Chondrocyte (in vitro differentiated cells): ENCODE measurements at regions not wholly inside any gene's neighbourhood (a gene's known extent, or its start where the extent isn't known, plus 50 kb on each side); places are given as distances from the start of the nearest gene placed in this dataset.

Source experiments
- DNase-seq: peaks from one replicate; pipeline ENCODE4 v3.0.0; 2021; ENCODE audit warnings: mixed read lengths, low spot score
- H3K27ac Mint-ChIP-seq: one replicate; pipeline ENCODE4 v1.8.0; 2021; ENCODE audit warnings: mild to moderate bottlenecking, moderate library complexity, mixed read lengths; ENCODE audit not compliant: unreplicated experiment
- H3K27me3 Mint-ChIP-seq: 2 replicates; pipeline ENCODE4 v1.8.0; 2021; ENCODE audit warnings: low read depth, mixed read lengths
- H3K36me3 Mint-ChIP-seq: 2 replicates; pipeline ENCODE4 v1.8.0; 2021; ENCODE audit warnings: low read depth, mixed read lengths
- H3K4me1 Mint-ChIP-seq: 2 replicates; pipeline ENCODE4 v1.8.0; 2021; ENCODE audit warnings: low read depth, mild to moderate bottlenecking, mixed read lengths
- H3K4me3 Mint-ChIP-seq: one replicate; pipeline ENCODE4 v1.8.0; 2021; ENCODE audit warnings: mild to moderate bottlenecking, moderate library complexity, mixed read lengths; ENCODE audit not compliant: unreplicated experiment
- H3K9me3 Mint-ChIP-seq: 2 replicates; pipeline ENCODE4 v1.8.0; 2021; ENCODE audit warnings: low read depth, mixed read lengths
- TF ChIP-seq, protein P1 (sequence below): fragments of 200-600 bp; sonication (generic); IDR thresholded peaks from 2 replicates; pipeline ENCODE4 v1.5.0; 2021; ENCODE audit warnings: antibody characterized with exemption, mild to moderate bottlenecking, moderate library complexity

DNA sequence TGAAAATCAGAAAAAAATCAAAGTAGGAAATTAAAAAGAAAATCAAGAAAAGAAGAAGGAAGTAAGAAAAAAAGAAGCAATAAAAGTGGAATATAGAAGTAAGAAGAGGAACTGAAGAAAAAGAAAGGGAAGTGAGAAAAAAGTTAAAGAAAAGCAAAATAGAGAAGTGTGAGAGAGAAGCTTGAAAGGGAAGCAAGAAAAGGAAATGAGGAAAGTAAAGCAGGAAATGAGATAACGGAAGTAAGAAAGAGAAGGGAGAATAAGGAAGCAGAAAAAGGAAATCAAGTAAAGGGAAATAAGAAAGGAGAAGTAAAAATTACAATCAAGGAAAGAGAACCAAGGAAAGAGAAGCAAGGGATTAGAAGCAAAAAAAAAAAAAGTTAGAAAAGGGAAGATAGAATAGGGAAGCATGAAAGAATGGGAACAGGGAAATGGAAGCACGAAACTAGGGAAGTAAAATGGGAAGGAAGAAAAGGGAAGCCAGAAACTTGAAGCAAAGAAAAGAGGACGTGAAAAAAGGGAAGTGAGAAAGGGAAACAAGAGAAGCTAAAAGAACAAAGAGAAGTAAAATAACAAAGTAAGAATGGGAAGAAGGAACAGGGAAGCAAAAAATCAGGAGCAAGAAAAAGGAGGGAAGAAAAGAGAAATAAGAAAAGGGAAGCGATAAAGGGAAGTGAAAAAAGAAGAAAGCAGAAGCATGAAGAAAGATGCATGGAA lies 243.3 kb upstream of the NCKAP5 start:
- Mint-ChIP-seq H3K4me1 (peaks cover 18% of the 10 kb centered on the region), H3K36me3 (peaks cover 1% of the 10 kb centered on the region), H3K27me3 (no peaks in the 10 kb centered on the region), H3K4me3 (no peak overlapping the region), H3K27ac (no peak overlapping the region), H3K9me3 (no peaks in the 10 kb centered on the region)
- DNase-seq, result no peak
- TF ChIP-seq, protein P1, sequence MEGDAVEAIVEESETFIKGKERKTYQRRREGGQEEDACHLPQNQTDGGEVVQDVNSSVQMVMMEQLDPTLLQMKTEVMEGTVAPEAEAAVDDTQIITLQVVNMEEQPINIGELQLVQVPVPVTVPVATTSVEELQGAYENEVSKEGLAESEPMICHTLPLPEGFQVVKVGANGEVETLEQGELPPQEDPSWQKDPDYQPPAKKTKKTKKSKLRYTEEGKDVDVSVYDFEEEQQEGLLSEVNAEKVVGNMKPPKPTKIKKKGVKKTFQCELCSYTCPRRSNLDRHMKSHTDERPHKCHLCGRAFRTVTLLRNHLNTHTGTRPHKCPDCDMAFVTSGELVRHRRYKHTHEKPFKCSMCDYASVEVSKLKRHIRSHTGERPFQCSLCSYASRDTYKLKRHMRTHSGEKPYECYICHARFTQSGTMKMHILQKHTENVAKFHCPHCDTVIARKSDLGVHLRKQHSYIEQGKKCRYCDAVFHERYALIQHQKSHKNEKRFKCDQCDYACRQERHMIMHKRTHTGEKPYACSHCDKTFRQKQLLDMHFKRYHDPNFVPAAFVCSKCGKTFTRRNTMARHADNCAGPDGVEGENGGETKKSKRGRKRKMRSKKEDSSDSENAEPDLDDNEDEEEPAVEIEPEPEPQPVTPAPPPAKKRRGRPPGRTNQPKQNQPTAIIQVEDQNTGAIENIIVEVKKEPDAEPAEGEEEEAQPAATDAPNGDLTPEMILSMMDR, result no peak

DNA sequence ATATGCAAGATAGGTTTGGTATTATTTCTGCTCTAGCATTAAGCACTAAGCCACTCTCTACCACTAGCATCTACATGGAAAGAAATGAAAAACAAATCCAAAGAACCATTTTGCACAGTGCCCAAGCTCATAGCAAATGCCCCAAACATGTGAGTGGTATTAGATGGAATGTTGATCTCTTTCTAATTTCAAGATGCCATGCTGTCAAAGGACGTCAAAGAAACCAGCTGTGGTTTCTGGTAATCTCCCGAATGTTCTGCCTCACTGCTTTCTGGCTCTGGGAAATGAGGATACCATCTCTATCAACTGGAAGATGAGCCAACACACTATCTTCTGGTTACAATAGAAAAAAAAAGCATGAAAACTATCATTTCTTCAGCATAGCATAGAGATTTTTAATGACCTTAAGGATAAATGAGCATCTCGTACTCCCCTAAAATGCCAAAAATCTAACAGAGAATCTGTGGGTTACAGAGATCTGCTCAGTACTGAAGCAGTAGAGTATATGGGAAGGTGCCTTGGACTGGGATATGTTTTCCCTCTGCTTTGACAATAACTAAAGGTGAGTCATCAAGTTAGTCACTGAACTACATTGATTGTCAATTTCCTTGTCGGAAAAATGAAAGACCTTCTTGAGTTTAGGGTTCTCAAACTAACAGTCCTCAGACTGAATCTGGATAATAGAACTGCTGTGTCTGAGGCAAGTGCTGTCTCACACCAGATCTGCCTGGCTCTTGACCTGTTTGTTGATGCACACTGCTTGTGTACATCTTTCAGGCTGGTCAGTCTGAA lies 244.8 kb upstream of the NCKAP5 start:
- H3K27ac Mint-ChIP-seq, result no peak overlapping the region
- peaks cover 33% of the 10 kb centered on the region for H3K4me1 Mint-ChIP-seq
- no peak overlapping the region for H3K4me3 Mint-ChIP-seq
- peaks cover 1% of the 10 kb centered on the region for H3K36me3 Mint-ChIP-seq
- no peaks in the 10 kb centered on the region for H3K9me3 Mint-ChIP-seq
- TF ChIP-seq, protein P1, result no peak
- no peak for DNase-seq
- H3K27me3 Mint-ChIP-seq, result no peaks in the 10 kb centered on the region

DNA sequence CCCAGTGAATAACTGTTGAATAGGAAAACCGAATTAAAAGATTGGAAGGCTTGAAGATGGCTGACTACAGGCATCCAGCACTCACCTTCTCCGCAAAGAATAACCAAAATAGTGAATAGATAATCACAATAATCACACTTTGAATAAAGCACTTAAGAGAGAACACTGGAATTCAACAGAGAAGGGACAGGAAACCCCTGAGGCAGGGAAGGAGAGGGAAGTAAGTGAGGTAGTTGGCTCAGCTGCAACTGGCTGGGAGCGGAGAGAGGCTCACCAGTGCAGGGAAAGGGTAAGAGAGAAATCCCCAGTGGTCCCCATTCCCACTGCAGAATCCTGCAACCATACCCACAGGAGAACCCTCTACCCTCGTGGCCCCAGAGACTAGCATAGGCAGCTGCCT lies 246.6 kb upstream of the NCKAP5 start:
- Mint-ChIP-seq H3K27ac (no peak overlapping the region), H3K36me3 (peaks cover 1% of the 10 kb centered on the region), H3K9me3 (no peaks in the 10 kb centered on the region)

DNA sequence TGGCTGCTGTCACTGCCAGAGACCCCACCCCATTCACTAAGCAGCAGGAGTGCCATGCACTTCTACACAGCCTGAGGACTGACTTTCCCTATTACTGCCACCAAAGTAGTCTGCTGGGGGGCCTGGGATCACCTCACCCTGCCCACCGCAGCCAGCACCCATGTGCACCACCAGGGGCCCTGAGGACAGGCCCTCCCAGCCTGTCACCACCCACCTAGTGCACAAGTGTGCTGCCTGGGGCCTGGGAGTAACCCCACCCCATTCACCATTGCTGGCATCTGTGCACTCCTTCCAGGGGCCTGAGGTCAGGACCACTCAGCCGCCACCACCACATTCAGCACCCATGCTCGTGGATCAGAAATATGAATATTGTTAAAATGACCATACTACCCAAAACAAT lies 247.8 kb upstream of the NCKAP5 start:
- no peak for DNase-seq
- Mint-ChIP-seq H3K4me1 (peaks cover 53% of the 10 kb centered on the region), H3K27me3 (no peaks in the 10 kb centered on the region), H3K36me3 (peaks cover 1% of the 10 kb centered on the region), H3K4me3 (no peak overlapping the region), H3K9me3 (no peaks in the 10 kb centered on the region), H3K27ac (no peak overlapping the region)
- TF ChIP-seq, protein P1, result no peak

More for the DNA sequence above, 246.6 kb upstream of the NCKAP5 start:
- TF ChIP-seq, protein P1, result no peak
- Mint-ChIP-seq H3K27me3 (no peaks in the 10 kb centered on the region), H3K4me1 (peaks cover 42% of the 10 kb centered on the region), H3K4me3 (no peak overlapping the region)
- DNase-seq, result no peak

DNA sequence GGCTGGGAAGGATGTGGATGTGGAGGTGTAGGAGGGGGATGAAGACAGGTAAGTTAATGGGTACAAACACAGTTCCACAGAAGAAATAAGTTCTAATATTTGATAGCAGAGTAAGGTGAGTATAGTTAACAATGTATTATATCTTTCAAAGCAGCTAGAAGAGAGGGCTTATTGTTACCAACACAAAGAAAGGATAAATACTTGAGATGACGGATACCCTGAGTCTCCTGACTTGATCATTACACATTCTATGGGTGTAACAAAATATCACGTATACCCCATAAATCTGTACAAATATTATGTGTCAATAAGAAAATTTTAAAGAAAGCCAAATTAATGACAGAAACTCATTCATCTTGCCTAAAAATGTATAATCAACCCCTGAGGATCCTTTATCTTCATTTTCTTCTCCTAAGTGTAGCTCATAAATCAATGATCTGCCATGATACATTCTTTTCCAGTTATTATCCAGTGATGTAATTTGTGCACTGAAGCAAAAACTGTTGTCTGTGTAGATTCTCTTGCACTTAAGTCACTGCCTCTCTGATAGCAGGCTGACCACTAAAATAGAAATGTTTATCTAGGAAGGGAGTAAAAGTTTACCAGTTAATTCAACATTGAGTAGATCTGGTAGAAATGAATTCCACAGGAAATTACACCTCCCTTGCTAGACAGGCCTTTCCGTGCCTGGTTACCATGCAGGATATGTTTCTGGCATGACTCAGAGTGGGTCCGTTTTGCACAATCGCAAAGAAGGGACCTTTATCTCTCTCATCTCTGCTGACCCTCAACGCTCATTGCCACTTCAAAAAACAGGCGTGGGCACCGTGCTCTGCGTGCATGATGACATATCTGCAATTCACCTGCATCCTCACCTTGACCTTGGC lies 249.7 kb upstream of the NCKAP5 start:
- Mint-ChIP-seq H3K27me3 (no peaks in the 10 kb centered on the region), H3K9me3 (no peaks in the 10 kb centered on the region), H3K36me3 (peaks cover 1% of the 10 kb centered on the region), H3K27ac (peak overlapping the region; percentile 91), H3K4me1 (peaks cover 68% of the 10 kb centered on the region), H3K4me3 (no peak overlapping the region)
- TF ChIP-seq, protein P1, result no peak
- DNase-seq, result no peak
